ENCODE measurements at regions not wholly inside any gene's neighbourhood (a gene's known extent, or its start where the extent isn't known, plus 50 kb on each side); places are given as distances from the start of the nearest gene placed in this dataset.
A peak's percentile ranks its signal among the peaks of the same experiment; 100 is the strongest.

DNA sequence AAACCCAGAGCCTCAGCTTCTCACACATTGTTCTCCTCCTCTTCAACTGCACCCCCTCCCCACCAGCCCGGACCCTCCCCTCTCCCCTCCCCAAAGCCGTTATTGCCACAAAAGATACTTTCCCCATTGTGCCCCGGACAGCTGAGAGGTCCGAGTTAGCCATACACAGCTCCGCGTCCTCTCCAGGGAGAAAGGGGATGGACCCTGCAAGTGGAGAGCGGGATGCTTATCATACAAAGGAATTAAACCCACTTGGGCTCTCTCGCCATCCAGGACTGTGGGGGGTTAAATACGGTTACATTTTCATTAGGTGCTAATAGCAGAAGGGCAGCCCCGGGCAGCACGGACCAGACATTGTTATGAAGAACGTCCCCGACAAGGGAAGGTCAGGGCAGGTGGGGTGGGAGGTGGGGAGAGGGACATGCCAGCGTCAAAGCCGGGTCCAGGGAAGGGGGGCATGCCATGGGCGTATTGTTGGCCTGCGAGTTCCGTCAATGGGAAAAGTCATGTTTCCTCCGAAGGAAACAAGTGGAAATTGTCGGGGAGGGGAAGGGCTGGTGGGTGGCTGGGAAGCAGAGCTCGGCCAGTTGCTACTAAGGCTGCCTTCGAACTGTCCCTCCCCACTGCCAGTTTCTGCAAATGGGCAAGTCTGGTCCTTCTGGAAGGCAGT lies 99.1 kb downstream of the SOX9 start:
- TF ChIP-seq TCF4 (CRISPR knock-in tag; IDR thresholded peaks at IDR 0.05; ENCODE audit: borderline replicate concordance) (no peak), CSRNP3 (CRISPR knock-in tag; IDR thresholded peaks at IDR 0.05) (no peak)
- TF ChIP-seq, protein P1, sequence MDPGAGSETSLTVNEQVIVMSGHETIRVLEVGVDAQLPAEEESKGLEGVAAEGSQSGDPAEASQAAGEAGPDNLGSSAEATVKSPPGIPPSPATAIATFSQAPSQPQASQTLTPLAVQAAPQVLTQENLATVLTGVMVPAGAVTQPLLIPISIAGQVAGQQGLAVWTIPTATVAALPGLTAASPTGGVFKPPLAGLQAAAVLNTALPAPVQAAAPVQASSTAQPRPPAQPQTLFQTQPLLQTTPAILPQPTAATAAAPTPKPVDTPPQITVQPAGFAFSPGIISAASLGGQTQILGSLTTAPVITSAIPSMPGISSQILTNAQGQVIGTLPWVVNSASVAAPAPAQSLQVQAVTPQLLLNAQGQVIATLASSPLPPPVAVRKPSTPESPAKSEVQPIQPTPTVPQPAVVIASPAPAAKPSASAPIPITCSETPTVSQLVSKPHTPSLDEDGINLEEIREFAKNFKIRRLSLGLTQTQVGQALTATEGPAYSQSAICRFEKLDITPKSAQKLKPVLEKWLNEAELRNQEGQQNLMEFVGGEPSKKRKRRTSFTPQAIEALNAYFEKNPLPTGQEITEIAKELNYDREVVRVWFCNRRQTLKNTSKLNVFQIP (CRISPR knock-in tag; IDR thresholded peaks at IDR 0.05; ENCODE audit: borderline replicate concordance, low read depth), result no peak
- peak; percentile 51; the same call in 2 of the 3 replicates for ATAC-seq

GRCh38 chr17:72222661-72223380 lies 102.0 kb downstream of the SOX9 start:
- no peak for ATAC-seq
- no peak for TF ChIP-seq CSDC2 (CRISPR knock-in tag; IDR thresholded peaks at IDR 0.05)
- TF ChIP-seq ZFP30 (CRISPR knock-in tag; IDR thresholded peaks at IDR 0.05), result no peak
- TF ChIP-seq ZNF70 (CRISPR knock-in tag; IDR thresholded peaks at IDR 0.05), result no peak
- no peak for TF ChIP-seq ZNF565 (CRISPR knock-in tag; conservative IDR thresholded peaks at IDR 0.05; ENCODE audit: low read depth)
- TF ChIP-seq GLIS3 (CRISPR knock-in tag; IDR thresholded peaks at IDR 0.05), result no peak
- TF ChIP-seq, protein P2, sequence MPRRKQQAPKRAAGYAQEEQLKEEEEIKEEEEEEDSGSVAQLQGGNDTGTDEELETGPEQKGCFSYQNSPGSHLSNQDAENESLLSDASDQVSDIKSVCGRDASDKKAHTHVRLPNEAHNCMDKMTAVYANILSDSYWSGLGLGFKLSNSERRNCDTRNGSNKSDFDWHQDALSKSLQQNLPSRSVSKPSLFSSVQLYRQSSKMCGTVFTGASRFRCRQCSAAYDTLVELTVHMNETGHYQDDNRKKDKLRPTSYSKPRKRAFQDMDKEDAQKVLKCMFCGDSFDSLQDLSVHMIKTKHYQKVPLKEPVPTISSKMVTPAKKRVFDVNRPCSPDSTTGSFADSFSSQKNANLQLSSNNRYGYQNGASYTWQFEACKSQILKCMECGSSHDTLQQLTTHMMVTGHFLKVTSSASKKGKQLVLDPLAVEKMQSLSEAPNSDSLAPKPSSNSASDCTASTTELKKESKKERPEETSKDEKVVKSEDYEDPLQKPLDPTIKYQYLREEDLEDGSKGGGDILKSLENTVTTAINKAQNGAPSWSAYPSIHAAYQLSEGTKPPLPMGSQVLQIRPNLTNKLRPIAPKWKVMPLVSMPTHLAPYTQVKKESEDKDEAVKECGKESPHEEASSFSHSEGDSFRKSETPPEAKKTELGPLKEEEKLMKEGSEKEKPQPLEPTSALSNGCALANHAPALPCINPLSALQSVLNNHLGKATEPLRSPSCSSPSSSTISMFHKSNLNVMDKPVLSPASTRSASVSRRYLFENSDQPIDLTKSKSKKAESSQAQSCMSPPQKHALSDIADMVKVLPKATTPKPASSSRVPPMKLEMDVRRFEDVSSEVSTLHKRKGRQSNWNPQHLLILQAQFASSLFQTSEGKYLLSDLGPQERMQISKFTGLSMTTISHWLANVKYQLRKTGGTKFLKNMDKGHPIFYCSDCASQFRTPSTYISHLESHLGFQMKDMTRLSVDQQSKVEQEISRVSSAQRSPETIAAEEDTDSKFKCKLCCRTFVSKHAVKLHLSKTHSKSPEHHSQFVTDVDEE (CRISPR knock-in tag; IDR thresholded peaks at IDR 0.05), result no peak
- TF ChIP-seq TOX (CRISPR knock-in tag; IDR thresholded peaks at IDR 0.05; ENCODE audit: borderline replicate concordance), result no peak
- TF ChIP-seq OSR1 (CRISPR knock-in tag; IDR thresholded peaks at IDR 0.05), result no peak
- no peak for TF ChIP-seq PPARA (CRISPR knock-in tag; IDR thresholded peaks at IDR 0.05; ENCODE audit: borderline replicate concordance)
- no peak for TF ChIP-seq ESRRG (CRISPR knock-in tag; IDR thresholded peaks at IDR 0.05)
- TF ChIP-seq RARB (CRISPR knock-in tag; IDR thresholded peaks at IDR 0.05), result no peak
- TF ChIP-seq CSRNP3 (CRISPR knock-in tag; IDR thresholded peaks at IDR 0.05), result no peak
- no peak for TF ChIP-seq CREB5 (CRISPR knock-in tag; IDR thresholded peaks at IDR 0.05; ENCODE audit: low read depth)
- TF ChIP-seq, protein P3, sequence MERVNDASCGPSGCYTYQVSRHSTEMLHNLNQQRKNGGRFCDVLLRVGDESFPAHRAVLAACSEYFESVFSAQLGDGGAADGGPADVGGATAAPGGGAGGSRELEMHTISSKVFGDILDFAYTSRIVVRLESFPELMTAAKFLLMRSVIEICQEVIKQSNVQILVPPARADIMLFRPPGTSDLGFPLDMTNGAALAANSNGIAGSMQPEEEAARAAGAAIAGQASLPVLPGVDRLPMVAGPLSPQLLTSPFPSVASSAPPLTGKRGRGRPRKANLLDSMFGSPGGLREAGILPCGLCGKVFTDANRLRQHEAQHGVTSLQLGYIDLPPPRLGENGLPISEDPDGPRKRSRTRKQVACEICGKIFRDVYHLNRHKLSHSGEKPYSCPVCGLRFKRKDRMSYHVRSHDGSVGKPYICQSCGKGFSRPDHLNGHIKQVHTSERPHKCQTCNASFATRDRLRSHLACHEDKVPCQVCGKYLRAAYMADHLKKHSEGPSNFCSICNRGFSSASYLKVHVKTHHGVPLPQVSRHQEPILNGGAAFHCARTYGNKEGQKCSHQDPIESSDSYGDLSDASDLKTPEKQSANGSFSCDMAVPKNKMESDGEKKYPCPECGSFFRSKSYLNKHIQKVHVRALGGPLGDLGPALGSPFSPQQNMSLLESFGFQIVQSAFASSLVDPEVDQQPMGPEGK (CRISPR knock-in tag; IDR thresholded peaks at IDR 0.05; ENCODE audit: borderline replicate concordance), result no peak

DNA sequence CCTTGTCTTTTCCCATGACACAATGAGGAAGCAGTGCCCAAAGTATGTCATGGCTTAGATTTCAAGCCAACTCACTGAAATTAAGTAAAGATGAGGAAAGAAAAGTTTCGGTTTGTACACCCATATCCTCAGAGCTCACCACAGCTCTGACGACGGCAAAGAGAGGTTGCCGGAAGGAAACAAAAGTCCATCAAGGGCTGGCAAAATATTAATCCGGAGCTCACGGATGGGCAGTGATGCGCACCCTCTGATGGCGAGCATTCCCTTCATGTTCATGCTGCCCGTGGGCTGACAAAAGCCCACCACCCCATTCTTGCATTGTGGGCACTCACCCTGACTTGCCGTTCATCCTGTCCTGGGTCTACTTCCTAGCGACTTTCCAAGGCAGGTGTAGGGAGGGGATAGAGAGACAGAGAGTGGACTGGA lies 103.1 kb downstream of the SOX9 start:
- ATAC-seq, result no peak
- no peak for TF ChIP-seq ZFP30 (CRISPR knock-in tag; IDR thresholded peaks at IDR 0.05)
- TF ChIP-seq ESRRG (CRISPR knock-in tag; IDR thresholded peaks at IDR 0.05), result no peak
- no peak for TF ChIP-seq GLIS3 (CRISPR knock-in tag; IDR thresholded peaks at IDR 0.05)
- TF ChIP-seq CREB5 (CRISPR knock-in tag; IDR thresholded peaks at IDR 0.05; ENCODE audit: low read depth), result no peak
- TF ChIP-seq ZFP3 (CRISPR knock-in tag; IDR thresholded peaks at IDR 0.05), result no peak
- TF ChIP-seq TOX (CRISPR knock-in tag; IDR thresholded peaks at IDR 0.05; ENCODE audit: borderline replicate concordance), result no peak
